B cell (primary cell): ENCODE measurements at regions not wholly inside any gene's neighbourhood (a gene's known extent, or its start where the extent isn't known, plus 50 kb on each side); places are given as distances from the start of the nearest gene placed in this dataset.

Experiments
- ATAC-seq: fragments of 200-7000 bp; cut with Tn5 transposase; one replicate; pipeline ENCODE4 v1.10.0; 2021; ENCODE audit warnings: low read depth, mild to moderate bottlenecking, moderate number of reproducible peaks, moderate library complexity
- CTCF ChIA-PET: fragments of 350-600 bp; sonication (Branson Sonifier 250); formaldehyde crosslinking; loops from one replicate; lab custom pipeline; 2021; ENCODE audit warnings: antibody characterized with exemption, inconsistent platforms; lab: Charles Lee
- POLR2A ChIA-PET: fragments of 350-600 bp; sonication (Branson Sonifier 250); formaldehyde crosslinking; loops from one replicate; lab custom pipeline; 2021; ENCODE audit warnings: antibody characterized with exemption; lab: Charles Lee
- DNase-seq: peaks from one replicate; pipeline ENCODE4 v3.0.0; 2013
- H2AFZ ChIP-seq: 2 replicates; pipeline ENCODE4 v1.6.1; 2012; ENCODE audit warnings: mild to moderate bottlenecking, low read depth, low read length; ENCODE audit not compliant: insufficient read depth, poor library complexity, severe bottlenecking
- H3K27ac ChIP-seq, 2 donors: 1 replicate in 1 of 2; 2 replicates in 1 of 2; pipeline ENCODE4 v1.5.1; 2012 to 2013; ENCODE audit warnings: low read length in 2 of 2, mild to moderate bottlenecking in 2 of 2, moderate library complexity in 1 of 2
- H3K27me3 ChIP-seq, 4 experiments: fragments of 200-600 bp in 1 of 4; sonication (generic) in 1 of 4; replicated peaks in 1 of 4; 1 replicate in 2 of 4; 2 replicates in 2 of 4; pipeline versions ENCODE4 v1.6.1 to v1.7.0; 2013 to 2016; ENCODE audit warnings: low read length in 3 of 4, mild to moderate bottlenecking in 2 of 4, mixed read lengths in 1 of 4, moderate library complexity in 1 of 4; ENCODE audit not compliant: insufficient read depth in 4 of 4, control insufficient read depth in 3 of 4; ENCODE audit errors: control extremely low read depth in 1 of 4
- H3K36me3 ChIP-seq, 2 experiments: replicated peaks in 1 of 2; 1 replicate in 1 of 2; 2 replicates in 1 of 2; pipeline versions ENCODE4 v1.6.1 to v1.7.1; 2013; ENCODE audit warnings: low read length in 1 of 2; ENCODE audit not compliant: insufficient read depth in 2 of 2, control insufficient read depth in 1 of 2; ENCODE audit errors: control extremely low read depth in 1 of 2, extremely low read depth in 1 of 2
- H3K4me1 ChIP-seq, 2 donors: fragments of 200-600 bp in 1 of 2; sonication (generic) in 1 of 2; 1 replicate in 1 of 2; 2 replicates in 1 of 2; pipeline versions ENCODE4 v1.5.1 to v1.6.1; 2013 to 2017; ENCODE audit warnings: low read length in 2 of 2; ENCODE audit not compliant: control insufficient read depth in 2 of 2, insufficient read depth in 2 of 2
- H3K4me2 ChIP-seq: replicated peaks from 2 replicates; pipeline ENCODE3; 2012; ENCODE audit warnings: mild to moderate bottlenecking, low read depth, low read length; ENCODE audit not compliant: poor library complexity, severe bottlenecking
- H3K4me3 ChIP-seq, 5 experiments: fragments of 200-600 bp in 1 of 5; sonication (generic) in 1 of 5; 1 replicate in 3 of 5; 2 replicates in 2 of 5; pipeline versions ENCODE4 v1.5.1 to v1.7.0; 2011 to 2016; ENCODE audit warnings: low read length in 4 of 5, mild to moderate bottlenecking in 4 of 5, low read depth in 2 of 5, control low read depth in 1 of 5, moderate library complexity in 1 of 5; ENCODE audit not compliant: insufficient read depth in 1 of 5; ENCODE audit errors: control extremely low read depth in 1 of 5, extremely low read depth in 1 of 5
- H3K79me2 ChIP-seq: fragments of 200-600 bp; sonication (generic); one replicate; pipeline ENCODE4 v1.6.0; 2016; ENCODE audit warnings: low read length; ENCODE audit not compliant: control insufficient read depth, insufficient read depth
- H3K9ac ChIP-seq: fragments of 200-600 bp; sonication (generic); 2 replicates; pipeline ENCODE4 v1.6.1; 2017; ENCODE audit warnings: mild to moderate bottlenecking, low read length, moderate library complexity
- H3K9me3 ChIP-seq, 3 donors: one replicate each; pipeline versions ENCODE4 v1.6.1 to v1.7.1; 2013; ENCODE audit warnings: low read length in 2 of 3; ENCODE audit not compliant: control insufficient read depth in 2 of 3, insufficient read depth in 1 of 3; ENCODE audit errors: control extremely low read depth in 1 of 3
- H4K20me1 ChIP-seq: 2 replicates; pipeline ENCODE4 v1.6.0; 2012; ENCODE audit warnings: mild to moderate bottlenecking, low read length; ENCODE audit not compliant: insufficient read depth, control insufficient read depth, poor library complexity, severe bottlenecking
- H3K27ac Mint-ChIP-seq: one replicate; pipeline ENCODE4 v1.8.0; 2021; ENCODE audit warnings: mixed read lengths
- H3K27me3 Mint-ChIP-seq: one replicate; pipeline ENCODE4 v1.8.0; 2021; ENCODE audit warnings: mixed read lengths
- H3K4me1 Mint-ChIP-seq: one replicate; pipeline ENCODE4 v1.8.0; 2021; ENCODE audit warnings: mixed read lengths
- H3K4me3 Mint-ChIP-seq: one replicate; pipeline ENCODE4 v1.8.0; 2021; ENCODE audit warnings: mixed read lengths
- H3K9me3 Mint-ChIP-seq: one replicate; pipeline ENCODE4 v1.8.0; 2022; ENCODE audit warnings: mixed read lengths; ENCODE audit not compliant: insufficient read depth
- EZH2 ChIP-seq: IDR thresholded peaks from 2 replicates; pipeline ENCODE4 v1.6.1; 2012; ENCODE audit warnings: borderline replicate concordance, low read depth, mild to moderate bottlenecking, moderate library complexity, low read length; ENCODE audit not compliant: insufficient read depth, poor library complexity, severe bottlenecking
- WGBS: methylation state at CpG from one replicate; pipeline ENCODE4 v1.1.5; 2013; ENCODE audit warnings: missing lambda C conversion rate; ENCODE audit not compliant: insufficient coverage; 5-methylcytosine and 5-hydroxymethylcytosine counted together
- intact Hi-C: fragments of 100-400 bp; cut with micrococcal nuclease; formaldehyde crosslinking; loops from one replicate; pipeline ENCODE4 v1.10.0; 2022
- TF ChIP-seq, protein P1 (sequence below): fragments of 200-600 bp; IDR thresholded peaks from one replicate; pipeline ENCODE4 v1.8.0; 2022; ENCODE audit warnings: antibody characterized with exemption, mild to moderate bottlenecking

DNA sequence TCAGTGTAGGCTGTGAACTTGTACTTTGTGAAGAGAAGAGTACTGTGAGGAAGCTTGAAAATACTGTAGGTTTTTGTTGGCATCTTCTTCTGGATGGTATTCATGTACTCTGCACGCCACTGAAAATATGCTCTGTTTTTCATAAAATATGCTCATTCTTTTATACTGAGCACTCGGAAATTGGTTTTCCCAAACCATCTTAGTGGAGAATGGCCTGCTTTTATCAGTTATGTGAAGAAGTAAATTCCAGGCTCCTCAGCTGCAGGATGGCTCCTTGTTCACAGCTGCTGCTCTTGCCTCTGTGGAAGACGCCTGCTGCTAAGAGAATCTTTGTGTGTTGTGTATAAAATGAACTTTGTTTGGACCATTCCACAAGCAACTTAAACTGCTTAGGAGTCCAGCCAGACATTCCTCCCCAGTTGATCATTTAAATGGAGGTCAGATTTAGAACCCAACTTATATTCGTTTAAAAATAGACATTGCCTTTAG lies 443.5 kb upstream of the RGS6 start:
- no peak overlapping the region for H3K27ac Mint-ChIP-seq

DNA sequence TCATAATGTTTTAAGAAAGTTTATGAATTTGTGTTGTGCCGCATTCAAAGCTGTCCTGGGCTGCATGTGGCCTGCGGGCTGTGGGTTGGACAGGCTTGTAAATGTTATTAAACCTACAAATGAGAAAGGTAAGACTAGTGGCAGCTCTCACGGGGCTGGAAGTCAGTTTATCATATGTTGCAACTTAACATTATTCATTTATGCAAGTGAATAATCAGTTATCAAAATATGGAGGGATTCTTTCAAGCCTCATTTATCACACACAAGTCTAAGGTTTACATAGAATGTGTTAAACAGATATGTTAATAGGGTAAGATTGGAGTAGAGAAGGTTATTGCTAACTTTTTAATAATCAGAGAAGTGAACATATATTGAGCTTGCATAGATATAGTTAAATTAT lies 442.5 kb upstream of the RGS6 start:
- POLR2A ChIA-PET = no interaction called here
- intact Hi-C loops = no loop called here
- no CpG with 5 or more reads among the region's 3 CpGs for WGBS
- H3K27ac ChIP-seq = no peak overlapping the region
- no peak overlapping the region for H3K4me2 ChIP-seq
- DNase-seq (no peak), ATAC-seq (no peak)
- no peaks in the 10 kb centered on the region for H3K9me3 ChIP-seq
- CTCF ChIA-PET = no interaction called here
- H3K27me3 ChIP-seq = no peaks in the 10 kb centered on the region
- H3K27me3 Mint-ChIP-seq = no peaks in the 10 kb centered on the region
- peaks cover 67% of the 10 kb centered on the region for H3K79me2 ChIP-seq
- no peak overlapping the region for H3K4me3 ChIP-seq
- peaks cover 2 to 13% of the 10 kb centered on the region in 2 experiments for H3K36me3 ChIP-seq
- H3K4me1 ChIP-seq = peaks cover 0 to 8% of the 10 kb centered on the region in 2 donors
- no peak overlapping the region for H3K4me3 Mint-ChIP-seq
- no peak overlapping the region for H3K27ac Mint-ChIP-seq
- H3K4me1 Mint-ChIP-seq = peaks cover 23% of the 10 kb centered on the region
- H4K20me1 ChIP-seq = peaks cover 49% of the 10 kb centered on the region
- no peaks in the 10 kb centered on the region for H3K9me3 Mint-ChIP-seq
- H3K9ac ChIP-seq = no peak overlapping the region
- no peak for TF ChIP-seq EZH2
- TF ChIP-seq, protein P1, sequence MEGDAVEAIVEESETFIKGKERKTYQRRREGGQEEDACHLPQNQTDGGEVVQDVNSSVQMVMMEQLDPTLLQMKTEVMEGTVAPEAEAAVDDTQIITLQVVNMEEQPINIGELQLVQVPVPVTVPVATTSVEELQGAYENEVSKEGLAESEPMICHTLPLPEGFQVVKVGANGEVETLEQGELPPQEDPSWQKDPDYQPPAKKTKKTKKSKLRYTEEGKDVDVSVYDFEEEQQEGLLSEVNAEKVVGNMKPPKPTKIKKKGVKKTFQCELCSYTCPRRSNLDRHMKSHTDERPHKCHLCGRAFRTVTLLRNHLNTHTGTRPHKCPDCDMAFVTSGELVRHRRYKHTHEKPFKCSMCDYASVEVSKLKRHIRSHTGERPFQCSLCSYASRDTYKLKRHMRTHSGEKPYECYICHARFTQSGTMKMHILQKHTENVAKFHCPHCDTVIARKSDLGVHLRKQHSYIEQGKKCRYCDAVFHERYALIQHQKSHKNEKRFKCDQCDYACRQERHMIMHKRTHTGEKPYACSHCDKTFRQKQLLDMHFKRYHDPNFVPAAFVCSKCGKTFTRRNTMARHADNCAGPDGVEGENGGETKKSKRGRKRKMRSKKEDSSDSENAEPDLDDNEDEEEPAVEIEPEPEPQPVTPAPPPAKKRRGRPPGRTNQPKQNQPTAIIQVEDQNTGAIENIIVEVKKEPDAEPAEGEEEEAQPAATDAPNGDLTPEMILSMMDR = no peak
- no peak overlapping the region for H2AFZ ChIP-seq

More for the DNA sequence above, 443.5 kb upstream of the RGS6 start:
- no peak overlapping the region for H2AFZ ChIP-seq
- no peak overlapping the region for H3K4me3 Mint-ChIP-seq
- no peaks in the 10 kb centered on the region for H3K9me3 Mint-ChIP-seq
- H3K4me2 ChIP-seq = no peak overlapping the region
- ATAC-seq (no peak), DNase-seq (no peak)
- H3K27me3 Mint-ChIP-seq = no peaks in the 10 kb centered on the region
- H3K4me1 Mint-ChIP-seq = peaks cover 22% of the 10 kb centered on the region
- no peak overlapping the region for H3K9ac ChIP-seq
- H3K79me2 ChIP-seq = peaks cover 61% of the 10 kb centered on the region
- TF ChIP-seq, protein P1 = no peak
- TF ChIP-seq EZH2 = no peak
- WGBS = 100% methylated on average over 1 of the region's 4 CpGs
- no peaks in the 10 kb centered on the region for H3K9me3 ChIP-seq
- no peaks in the 10 kb centered on the region for H3K27me3 ChIP-seq
- peaks cover 0 to 8% of the 10 kb centered on the region in 2 donors for H3K4me1 ChIP-seq
- ChIA-PET CTCF (no interaction called here), POLR2A (no interaction called here)
- peaks cover 48% of the 10 kb centered on the region for H4K20me1 ChIP-seq
- peaks cover 4 to 16% of the 10 kb centered on the region in 2 experiments for H3K36me3 ChIP-seq
- H3K27ac ChIP-seq = no peak overlapping the region
- intact Hi-C loops = no loop called here
- H3K4me3 ChIP-seq = no peak overlapping the region
